ENCODE measurements at regions not wholly inside any gene's neighbourhood (a gene's known extent, or its start where the extent isn't known, plus 50 kb on each side); places are given as distances from the start of the nearest gene placed in this dataset.

DNA sequence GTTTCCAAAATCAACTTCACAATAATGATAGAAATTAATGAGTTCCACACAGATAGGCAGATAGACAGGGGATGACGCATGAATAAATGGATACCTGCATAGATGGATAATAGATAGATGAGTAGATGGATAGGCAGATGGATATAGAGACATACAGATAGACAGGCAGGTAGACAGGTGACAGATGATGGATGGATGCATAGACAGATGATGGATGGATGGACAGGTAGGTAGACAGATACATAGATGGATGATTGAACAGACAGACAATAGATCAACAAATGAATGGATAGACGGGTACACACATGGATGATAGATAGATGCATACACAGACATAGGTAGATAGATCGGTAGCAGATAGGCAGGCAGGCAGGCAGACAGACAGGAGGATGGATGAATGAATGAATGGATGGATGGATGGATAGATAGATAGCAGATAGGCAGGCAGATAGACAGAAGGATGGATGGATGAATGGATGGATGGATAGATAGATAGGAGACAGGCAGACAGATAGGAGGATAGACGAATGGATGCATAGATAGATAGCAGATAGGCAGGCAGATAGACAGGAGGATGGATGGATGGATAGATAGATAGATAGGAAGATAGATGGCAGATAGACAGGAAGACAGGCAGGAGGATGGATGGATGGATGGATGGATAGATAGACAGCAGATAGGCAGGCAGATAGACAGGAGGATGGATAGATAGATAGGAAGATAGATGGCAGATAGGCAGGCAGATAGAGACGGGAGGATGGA, 142.5 kb downstream of the RBFOX3 start:
- H3K4me3 ChIP-seq (ENCODE audit: low read length) = no peak overlapping the region
- no peak for DNase-seq (ENCODE audit: low read depth)
- TF ChIP-seq, protein P1, sequence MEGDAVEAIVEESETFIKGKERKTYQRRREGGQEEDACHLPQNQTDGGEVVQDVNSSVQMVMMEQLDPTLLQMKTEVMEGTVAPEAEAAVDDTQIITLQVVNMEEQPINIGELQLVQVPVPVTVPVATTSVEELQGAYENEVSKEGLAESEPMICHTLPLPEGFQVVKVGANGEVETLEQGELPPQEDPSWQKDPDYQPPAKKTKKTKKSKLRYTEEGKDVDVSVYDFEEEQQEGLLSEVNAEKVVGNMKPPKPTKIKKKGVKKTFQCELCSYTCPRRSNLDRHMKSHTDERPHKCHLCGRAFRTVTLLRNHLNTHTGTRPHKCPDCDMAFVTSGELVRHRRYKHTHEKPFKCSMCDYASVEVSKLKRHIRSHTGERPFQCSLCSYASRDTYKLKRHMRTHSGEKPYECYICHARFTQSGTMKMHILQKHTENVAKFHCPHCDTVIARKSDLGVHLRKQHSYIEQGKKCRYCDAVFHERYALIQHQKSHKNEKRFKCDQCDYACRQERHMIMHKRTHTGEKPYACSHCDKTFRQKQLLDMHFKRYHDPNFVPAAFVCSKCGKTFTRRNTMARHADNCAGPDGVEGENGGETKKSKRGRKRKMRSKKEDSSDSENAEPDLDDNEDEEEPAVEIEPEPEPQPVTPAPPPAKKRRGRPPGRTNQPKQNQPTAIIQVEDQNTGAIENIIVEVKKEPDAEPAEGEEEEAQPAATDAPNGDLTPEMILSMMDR (conservative IDR thresholded peaks at IDR 0.05; ENCODE audit: low read depth, low read length) = no peak

- no peak for DNase-seq (ENCODE audit: low read depth)
- no peak overlapping the region for H3K4me3 ChIP-seq (ENCODE audit: low read length)
- TF ChIP-seq, protein P1 (conservative IDR thresholded peaks at IDR 0.05; ENCODE audit: low read depth, low read length) = no peak
These were observed 144.1 kb downstream of the RBFOX3 start for GRCh38 chr17:79466562-79467350.

DNA sequence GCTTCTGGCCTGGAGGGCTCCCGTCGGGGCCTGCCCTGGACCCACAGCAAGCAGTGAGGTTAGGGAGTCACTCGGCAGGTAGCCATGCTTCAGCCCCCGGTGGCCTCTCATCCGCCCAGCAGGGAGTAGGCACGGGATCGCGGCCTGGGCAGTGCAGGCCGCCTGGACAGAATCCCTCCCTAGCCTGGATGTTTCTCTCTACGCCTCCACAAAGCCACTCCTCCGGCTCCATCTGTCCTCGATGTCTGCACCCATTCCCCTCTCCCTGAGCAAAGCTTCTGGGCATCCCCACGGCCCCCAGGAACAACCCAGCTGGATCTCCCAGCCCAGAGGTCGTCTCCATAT, 145.2 kb downstream of the RBFOX3 start:
- TF ChIP-seq, protein P1 (conservative IDR thresholded peaks at IDR 0.05; ENCODE audit: low read depth, low read length) = no peak
- no peak for DNase-seq (ENCODE audit: low read depth)
- H3K4me3 ChIP-seq (ENCODE audit: low read length) = no peak overlapping the region

DNA sequence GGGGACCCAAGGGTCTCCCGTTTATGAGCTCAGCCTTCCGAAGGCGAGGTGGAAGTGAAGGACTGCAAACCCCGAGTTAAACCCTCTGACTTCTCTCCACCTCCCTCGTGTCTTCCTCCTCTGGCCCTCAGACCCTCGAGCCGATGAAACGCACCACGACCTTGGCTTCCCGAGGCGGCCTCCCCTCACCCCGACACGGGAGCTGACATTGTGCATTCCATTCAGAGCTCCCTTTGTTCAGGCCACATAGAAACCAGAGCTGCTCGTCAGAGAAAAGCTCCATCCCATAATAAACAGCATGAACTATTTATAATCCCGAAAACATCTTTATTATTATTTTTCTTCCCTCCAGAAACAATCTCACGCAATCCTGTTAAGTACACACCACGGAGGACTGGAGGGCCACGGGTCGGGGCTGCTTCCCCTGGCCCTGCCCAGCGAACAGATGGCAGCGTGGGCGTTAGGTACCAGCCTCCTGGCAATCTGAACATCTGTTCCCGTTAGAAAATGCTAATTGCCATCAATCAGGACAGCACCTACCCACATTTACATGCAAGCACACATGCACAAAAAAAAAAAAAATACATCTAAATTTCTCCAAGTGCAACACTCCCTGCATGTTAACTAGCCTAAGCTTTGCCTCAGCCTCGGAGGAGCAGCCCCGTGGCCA, 145.7 kb downstream of the RBFOX3 start:
- DNase-seq (ENCODE audit: low read depth) = no peak
- H3K4me3 ChIP-seq (ENCODE audit: low read length) = no peak overlapping the region
- TF ChIP-seq, protein P1 (conservative IDR thresholded peaks at IDR 0.05; ENCODE audit: low read depth, low read length) = no peak

GRCh38 chr17:79464318-79465010, 146.4 kb downstream of the RBFOX3 start:
- H3K4me3 ChIP-seq (ENCODE audit: low read length) = no peak overlapping the region
- no peak for DNase-seq (ENCODE audit: low read depth)
- TF ChIP-seq, protein P1 (conservative IDR thresholded peaks at IDR 0.05; ENCODE audit: low read depth, low read length) = no peak

GRCh38 chr17:79463421-79464317, 147.2 kb downstream of the RBFOX3 start:
- DNase-seq (ENCODE audit: low read depth) = no peak
- H3K4me3 ChIP-seq (ENCODE audit: low read length) = no peak overlapping the region
- TF ChIP-seq, protein P1 (conservative IDR thresholded peaks at IDR 0.05; ENCODE audit: low read depth, low read length) = no peak

Measured in retinal pigment epithelial cell (primary cell).